ENCODE measurements at regions not wholly inside any gene's neighbourhood (a gene's known extent, or its start where the extent isn't known, plus 50 kb on each side); places are given as distances from the start of the nearest gene placed in this dataset.

- no peaks in the 10 kb centered on the region for H3K9me3 Mint-ChIP-seq
- no peak overlapping the region for H3K27ac Mint-ChIP-seq
- peaks cover 2% of the 10 kb centered on the region for H3K27me3 Mint-ChIP-seq
- H3K4me1 Mint-ChIP-seq (ENCODE audit: low read depth) = no peaks in the 10 kb centered on the region
- no peak overlapping the region for H3K4me3 Mint-ChIP-seq
- intact Hi-C loops (cut with micrococcal nuclease) = loop anchor here (5.0 kb wide), 1 partner anchor 418 kb away; no protein-coding TSS in a partner anchor
- POLR2A ChIA-PET = no interaction called here
- CTCF ChIA-PET = no interaction called here
- no peak for DNase-seq
- no peaks in the 10 kb centered on the region for H3K36me3 Mint-ChIP-seq
Observed at GRCh38 chr2:9110346-9110884, 96.2 kb upstream of the ASAP2 start.

- Mint-ChIP-seq H3K27me3 (peaks cover 2% of the 10 kb centered on the region), H3K4me1 (ENCODE audit: low read depth) (no peaks in the 10 kb centered on the region), H3K9me3 (no peaks in the 10 kb centered on the region), H3K36me3 (no peaks in the 10 kb centered on the region), H3K27ac (no peak overlapping the region), H3K4me3 (no peak overlapping the region)
- CTCF ChIA-PET = interaction anchor here (0.6 kb wide), 1 partner anchor 187 kb away, joined by 3 read pairs; no protein-coding TSS in a partner anchor
- no peak for DNase-seq
- POLR2A ChIA-PET = no interaction called here
- intact Hi-C loops (cut with micrococcal nuclease) = loop anchor here (5.0 kb wide), 1 partner anchor 418 kb away; no protein-coding TSS in a partner anchor
Observed at GRCh38 chr2:9109871-9110270, 96.7 kb upstream of the ASAP2 start.

- H3K27ac Mint-ChIP-seq = no peak overlapping the region
- peaks cover 2% of the 10 kb centered on the region for H3K27me3 Mint-ChIP-seq
- intact Hi-C loops (cut with micrococcal nuclease) = no loop called here
- H3K4me1 Mint-ChIP-seq (ENCODE audit: low read depth) = no peaks in the 10 kb centered on the region
- ChIA-PET CTCF (no interaction called here), POLR2A (no interaction called here)
- H3K4me3 Mint-ChIP-seq = no peak overlapping the region
- no peak for DNase-seq
- no peaks in the 10 kb centered on the region for H3K9me3 Mint-ChIP-seq
- no peaks in the 10 kb centered on the region for H3K36me3 Mint-ChIP-seq
Observed at GRCh38 chr2:9108210-9108967, 98.2 kb upstream of the ASAP2 start.

GRCh38 chr2:9107168-9108025 lies 99.2 kb upstream of the ASAP2 start:
- no peak overlapping the region for H3K4me3 Mint-ChIP-seq
- H3K27ac Mint-ChIP-seq = no peak overlapping the region
- POLR2A ChIA-PET = no interaction called here
- no peaks in the 10 kb centered on the region for H3K9me3 Mint-ChIP-seq
- CTCF ChIA-PET = no interaction called here
- no peaks in the 10 kb centered on the region for H3K27me3 Mint-ChIP-seq
- H3K36me3 Mint-ChIP-seq = no peaks in the 10 kb centered on the region
- no peak for DNase-seq
- H3K4me1 Mint-ChIP-seq (ENCODE audit: low read depth) = no peaks in the 10 kb centered on the region
- intact Hi-C loops (cut with micrococcal nuclease) = no loop called here

- CTCF ChIA-PET = no interaction called here
- Mint-ChIP-seq H3K27me3 (peaks cover under 1% of the 10 kb centered on the region), H3K27ac (no peak overlapping the region), H3K9me3 (no peaks in the 10 kb centered on the region), H3K4me1 (ENCODE audit: low read depth) (no peaks in the 10 kb centered on the region), H3K36me3 (no peaks in the 10 kb centered on the region), H3K4me3 (no peak overlapping the region)
- DNase-seq = no peak
- POLR2A ChIA-PET = no interaction called here
- intact Hi-C loops (cut with micrococcal nuclease) = no loop called here
Observed at GRCh38 chr2:9106338-9107167, 100.1 kb upstream of the ASAP2 start.

- peaks cover 2% of the 10 kb centered on the region for H3K27me3 Mint-ChIP-seq
- no peak overlapping the region for H3K27ac Mint-ChIP-seq
- DNase-seq = no peak
- H3K4me3 Mint-ChIP-seq = no peak overlapping the region
- no peaks in the 10 kb centered on the region for H3K36me3 Mint-ChIP-seq
- ChIA-PET CTCF (no interaction called here), POLR2A (no interaction called here)
- no peaks in the 10 kb centered on the region for H3K9me3 Mint-ChIP-seq
- intact Hi-C loops (cut with micrococcal nuclease) = no loop called here
- no peaks in the 10 kb centered on the region for H3K4me1 Mint-ChIP-seq (ENCODE audit: low read depth)
Observed at GRCh38 chr2:9105601-9106337, 100.8 kb upstream of the ASAP2 start.

GRCh38 chr2:9103663-9104277 lies 100.3 kb upstream of the MBOAT2 start:
- H3K27me3 Mint-ChIP-seq = peaks cover 2% of the 10 kb centered on the region
- H3K36me3 Mint-ChIP-seq = no peaks in the 10 kb centered on the region
- POLR2A ChIA-PET = no interaction called here
- H3K4me3 Mint-ChIP-seq = no peak overlapping the region
- CTCF ChIA-PET = no interaction called here
- H3K4me1 Mint-ChIP-seq (ENCODE audit: low read depth) = no peaks in the 10 kb centered on the region
- DNase-seq = no peak
- H3K27ac Mint-ChIP-seq = no peak overlapping the region
- no peaks in the 10 kb centered on the region for H3K9me3 Mint-ChIP-seq
- intact Hi-C loops (cut with micrococcal nuclease) = no loop called here

- H3K27me3 Mint-ChIP-seq = peaks cover 2% of the 10 kb centered on the region
- POLR2A ChIA-PET = no interaction called here
- no peak for DNase-seq
- no peaks in the 10 kb centered on the region for H3K36me3 Mint-ChIP-seq
- H3K4me1 Mint-ChIP-seq (ENCODE audit: low read depth) = no peaks in the 10 kb centered on the region
- H3K9me3 Mint-ChIP-seq = no peaks in the 10 kb centered on the region
- intact Hi-C loops (cut with micrococcal nuclease) = no loop called here
- H3K4me3 Mint-ChIP-seq = no peak overlapping the region
- H3K27ac Mint-ChIP-seq = no peak overlapping the region
- CTCF ChIA-PET = no interaction called here
Observed at GRCh38 chr2:9102861-9103662, 99.6 kb upstream of the MBOAT2 start.

- ChIA-PET POLR2A (no interaction called here), CTCF (no interaction called here)
- no peak for DNase-seq
- Mint-ChIP-seq H3K27me3 (peaks cover 5% of the 10 kb centered on the region), H3K4me1 (ENCODE audit: low read depth) (no peaks in the 10 kb centered on the region), H3K9me3 (no peaks in the 10 kb centered on the region), H3K27ac (no peak overlapping the region), H3K4me3 (no peak overlapping the region), H3K36me3 (no peaks in the 10 kb centered on the region)
- intact Hi-C loops (cut with micrococcal nuclease) = no loop called here
Observed at GRCh38 chr2:9101763-9102425, 98.4 kb upstream of the MBOAT2 start.

- intact Hi-C loops (cut with micrococcal nuclease) = no loop called here
- Mint-ChIP-seq H3K27ac (no peak overlapping the region), H3K36me3 (no peaks in the 10 kb centered on the region), H3K4me1 (ENCODE audit: low read depth) (no peaks in the 10 kb centered on the region), H3K9me3 (no peaks in the 10 kb centered on the region), H3K27me3 (peaks cover 10% of the 10 kb centered on the region), H3K4me3 (no peak overlapping the region)
- CTCF ChIA-PET = no interaction called here
- DNase-seq = no peak
- POLR2A ChIA-PET = no interaction called here
Observed at GRCh38 chr2:9100080-9100876, 96.8 kb upstream of the MBOAT2 start.

Measured in activated CD4-positive, alpha-beta memory T cell treated with anti-CD3 and anti-CD28 coated beads for 36 hours (primary cell).